GM12873 (cell line): ENCODE measurements at regions not wholly inside any gene's neighbourhood (a gene's known extent, or its start where the extent isn't known, plus 50 kb on each side); places are given as distances from the start of the nearest gene placed in this dataset.

Experiments used
- TF ChIP-seq, protein P1 (sequence below): IDR thresholded peaks from 2 replicates; pipeline ENCODE4 v1.5.1; 2012; ENCODE audit warnings: low read depth, mild to moderate bottlenecking, moderate library complexity, low read length, control low read depth; ENCODE audit not compliant: insufficient read depth; ENCODE audit errors: missing control alignments

DNA sequence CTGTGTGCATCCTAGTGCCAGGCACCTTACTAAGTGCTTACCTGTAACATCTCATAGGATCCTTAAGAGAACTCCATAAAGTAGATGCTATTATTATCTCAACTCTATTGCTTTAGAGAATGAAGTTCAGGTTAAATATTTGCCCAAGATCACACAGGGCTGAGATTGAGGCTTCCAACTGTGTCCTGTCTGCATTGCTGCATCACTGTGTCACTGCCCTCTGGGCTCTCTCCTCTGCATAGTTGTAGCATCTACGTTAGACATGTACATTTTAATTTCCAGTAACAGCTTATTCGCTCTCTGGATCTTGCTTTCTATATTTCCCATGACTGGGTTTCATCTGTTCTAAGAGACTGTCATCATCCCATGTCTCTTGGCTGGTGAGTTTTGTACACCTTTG, 63.6 kb upstream of the FZD8 start:
- TF ChIP-seq, protein P1, sequence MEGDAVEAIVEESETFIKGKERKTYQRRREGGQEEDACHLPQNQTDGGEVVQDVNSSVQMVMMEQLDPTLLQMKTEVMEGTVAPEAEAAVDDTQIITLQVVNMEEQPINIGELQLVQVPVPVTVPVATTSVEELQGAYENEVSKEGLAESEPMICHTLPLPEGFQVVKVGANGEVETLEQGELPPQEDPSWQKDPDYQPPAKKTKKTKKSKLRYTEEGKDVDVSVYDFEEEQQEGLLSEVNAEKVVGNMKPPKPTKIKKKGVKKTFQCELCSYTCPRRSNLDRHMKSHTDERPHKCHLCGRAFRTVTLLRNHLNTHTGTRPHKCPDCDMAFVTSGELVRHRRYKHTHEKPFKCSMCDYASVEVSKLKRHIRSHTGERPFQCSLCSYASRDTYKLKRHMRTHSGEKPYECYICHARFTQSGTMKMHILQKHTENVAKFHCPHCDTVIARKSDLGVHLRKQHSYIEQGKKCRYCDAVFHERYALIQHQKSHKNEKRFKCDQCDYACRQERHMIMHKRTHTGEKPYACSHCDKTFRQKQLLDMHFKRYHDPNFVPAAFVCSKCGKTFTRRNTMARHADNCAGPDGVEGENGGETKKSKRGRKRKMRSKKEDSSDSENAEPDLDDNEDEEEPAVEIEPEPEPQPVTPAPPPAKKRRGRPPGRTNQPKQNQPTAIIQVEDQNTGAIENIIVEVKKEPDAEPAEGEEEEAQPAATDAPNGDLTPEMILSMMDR: no peak

DNA sequence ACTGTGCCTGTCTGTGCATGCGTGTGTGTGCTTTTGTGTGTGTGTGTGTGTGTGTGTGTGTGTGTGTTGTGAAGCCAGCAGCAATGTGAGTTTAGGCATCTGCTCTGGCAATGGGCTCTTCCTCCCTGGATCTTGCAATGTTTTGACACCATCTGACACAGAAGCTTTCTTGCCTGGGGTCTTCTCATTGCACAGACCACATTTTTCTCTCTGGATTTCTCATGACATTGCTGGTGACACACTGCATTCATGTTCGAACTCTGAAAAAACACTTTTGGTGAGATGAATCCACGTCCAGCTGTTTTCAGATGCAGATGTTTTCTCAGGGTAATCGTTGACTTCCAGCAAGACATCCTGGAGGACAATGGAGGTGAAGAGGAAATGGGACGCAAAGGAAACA, 63.0 kb upstream of the FZD8 start:
- TF ChIP-seq, protein P1: no peak

DNA sequence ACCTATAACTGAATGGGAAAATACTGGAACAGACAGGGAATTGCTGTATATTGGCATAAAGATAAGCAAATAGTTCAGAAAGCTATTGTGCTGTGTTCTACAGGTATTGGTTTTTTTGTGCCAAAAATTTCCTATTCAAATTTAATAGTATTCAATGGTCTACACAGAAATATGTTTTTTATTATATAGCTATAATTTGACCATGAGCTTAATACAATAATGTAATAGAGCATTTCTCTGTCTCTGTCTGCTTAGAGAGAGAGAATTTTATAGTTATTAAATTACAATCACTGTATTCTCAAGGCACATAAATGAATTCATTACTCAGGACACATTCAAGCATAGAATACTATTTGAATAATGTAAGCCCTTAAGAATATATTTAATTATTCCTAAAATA, 62.3 kb upstream of the FZD8 start:
- TF ChIP-seq, protein P1: no peak

DNA sequence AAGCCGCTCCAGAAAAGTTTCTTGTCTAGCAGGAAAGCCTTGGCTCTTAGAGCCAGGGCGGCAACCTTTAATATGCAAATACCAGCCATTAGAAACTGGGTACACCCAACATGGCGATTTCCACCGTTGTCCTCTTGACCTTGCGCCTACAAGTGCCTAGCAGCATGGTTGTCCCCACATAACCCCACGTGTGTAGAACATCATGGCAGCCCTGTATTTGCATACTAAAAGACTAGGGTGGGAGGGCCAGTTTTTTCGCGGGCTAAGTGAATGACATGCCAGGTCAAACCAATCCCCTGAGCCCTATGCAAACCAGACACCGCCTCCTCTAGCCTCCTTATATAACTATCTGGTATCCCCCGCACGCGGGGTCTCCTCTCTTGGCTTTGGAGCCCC, 58.4 kb upstream of the FZD8 start:
- TF ChIP-seq, protein P1: no peak

DNA sequence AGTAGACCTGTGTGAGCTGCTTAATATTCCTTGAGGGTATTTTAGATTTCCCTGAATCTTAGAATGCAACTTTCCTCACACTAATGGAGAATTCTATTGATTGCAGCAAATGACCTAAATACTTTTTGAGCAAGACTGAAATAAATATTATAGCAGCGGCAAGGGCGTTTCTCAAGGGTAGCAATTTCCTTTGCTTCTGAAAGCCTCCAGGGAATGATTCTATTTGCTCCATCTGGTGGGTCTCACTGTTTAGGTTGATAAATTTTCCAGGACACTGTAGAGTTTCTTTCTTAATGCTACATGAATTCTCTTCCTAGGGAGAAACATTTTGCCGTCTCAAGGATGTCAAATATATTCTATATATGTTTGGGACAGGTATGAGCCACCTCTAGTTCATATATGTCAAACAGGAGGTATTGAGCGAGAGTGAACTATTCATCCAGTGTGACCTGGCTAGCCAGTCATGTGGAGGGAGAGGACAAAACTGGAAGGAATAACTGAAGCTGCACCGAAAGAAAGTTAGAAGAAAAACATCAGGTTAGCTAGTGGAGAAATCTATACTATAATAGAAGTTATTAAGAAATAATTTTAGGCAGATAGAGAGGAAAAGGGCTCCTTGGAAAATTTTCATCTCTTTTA, 57.9 kb upstream of the FZD8 start:
- TF ChIP-seq, protein P1: no peak

DNA sequence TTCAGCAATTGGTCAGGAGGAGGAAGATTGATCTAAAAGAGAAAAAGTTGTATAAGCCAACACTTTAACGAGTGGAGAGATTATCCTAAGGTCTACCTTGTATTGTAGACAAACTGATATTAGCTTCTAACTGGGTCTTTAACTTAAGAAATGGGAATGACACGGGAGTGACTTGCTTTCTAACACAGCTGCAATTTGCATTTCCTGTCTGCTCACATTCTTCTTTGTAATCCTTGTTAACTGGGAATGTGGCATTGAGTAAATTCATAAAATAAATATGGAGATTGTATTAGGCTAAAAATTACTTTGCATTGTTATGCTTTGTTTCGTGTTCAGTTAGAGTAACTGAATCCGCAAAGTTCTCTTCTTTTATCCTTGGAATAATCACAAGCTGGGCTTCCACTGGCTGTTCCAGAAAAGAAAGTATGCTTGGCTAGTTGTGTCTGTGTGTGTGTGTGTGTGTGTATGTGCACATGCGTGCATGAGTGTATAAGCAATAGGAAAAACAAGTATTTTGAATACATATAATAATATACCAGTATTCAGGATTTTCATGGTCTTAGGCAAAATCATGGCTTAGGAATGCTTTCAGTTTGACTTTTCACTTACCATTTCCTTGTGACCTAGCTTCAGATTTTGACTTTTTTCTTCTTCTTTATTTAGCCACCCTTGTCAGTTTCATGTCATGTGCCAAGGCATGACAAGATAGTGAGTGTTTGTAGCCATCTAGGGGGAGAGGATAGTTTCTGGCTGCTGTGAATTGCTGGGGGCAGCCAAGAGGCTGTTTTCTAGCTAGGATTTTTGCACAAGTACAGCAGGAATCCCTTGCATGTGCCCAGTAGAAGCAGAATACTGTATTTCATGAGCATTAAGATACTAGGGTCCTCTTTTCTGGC, 54.5 kb upstream of the FZD8 start:
- TF ChIP-seq, protein P1: no peak

DNA sequence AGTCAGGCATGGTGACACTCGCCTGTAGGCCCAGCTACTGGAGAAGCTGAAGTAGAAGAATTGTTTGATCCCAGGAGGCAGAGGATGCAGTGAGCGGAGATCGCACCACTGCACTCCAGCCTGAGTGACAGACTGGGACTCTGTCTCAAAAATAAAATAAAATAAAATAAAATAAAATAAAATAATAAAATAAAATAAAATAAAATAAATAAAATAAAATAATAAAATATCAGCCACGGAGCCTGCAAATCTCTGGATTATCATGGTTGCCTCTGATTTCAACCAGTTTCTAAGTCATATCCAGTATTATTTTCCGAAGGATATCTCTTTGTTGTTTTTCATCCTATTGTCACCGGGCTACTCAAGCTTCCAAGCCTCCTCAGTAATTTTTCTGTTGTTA, 51.7 kb upstream of the FZD8 start:
- TF ChIP-seq, protein P1: no peak
